Trophoblast cell (in vitro differentiated cells and primary cell): ENCODE measurements at regions not wholly inside any gene's neighbourhood (a gene's known extent, or its start where the extent isn't known, plus 50 kb on each side); places are given as distances from the start of the nearest gene placed in this dataset.
A peak's percentile ranks its signal among the peaks of the same experiment; 100 is the strongest.

ENCODE experiments used
- DNase-seq, 2 donors: peaks; one replicate each; pipeline ENCODE4 v3.0.0-alpha.2; 2016
- H2AFZ ChIP-seq: 2 replicates; pipeline ENCODE4 v1.6.1; 2013; ENCODE audit warnings: low read length, moderate library complexity, mild to moderate bottlenecking; ENCODE audit not compliant: insufficient read depth, poor library complexity
- H2AK5ac ChIP-seq: 2 replicates; pipeline ENCODE4 v1.6.1; 2013; ENCODE audit warnings: mild to moderate bottlenecking, low read length
- H2BK120ac ChIP-seq: 2 replicates; pipeline ENCODE4 v1.6.1; 2013; ENCODE audit warnings: low read length, mild to moderate bottlenecking, moderate library complexity; ENCODE audit not compliant: insufficient read depth, poor library complexity
- H2BK12ac ChIP-seq: 2 replicates; pipeline ENCODE4 v1.6.1; 2013; ENCODE audit warnings: mild to moderate bottlenecking, low read length, moderate library complexity
- H2BK5ac ChIP-seq: 2 replicates; pipeline ENCODE4 v1.6.1; 2013; ENCODE audit warnings: low read length, low read depth, moderate library complexity, mild to moderate bottlenecking; ENCODE audit not compliant: poor library complexity
- H3K14ac ChIP-seq: 2 replicates; pipeline ENCODE4 v1.6.1; 2013; ENCODE audit warnings: mild to moderate bottlenecking, low read length
- H3K18ac ChIP-seq: 2 replicates; pipeline ENCODE4 v1.6.1; 2013; ENCODE audit warnings: mild to moderate bottlenecking, low read length
- H3K23ac ChIP-seq: 2 replicates; pipeline ENCODE4 v1.6.1; 2013; ENCODE audit warnings: low read length
- H3K27ac ChIP-seq: 2 replicates; pipeline ENCODE4 v1.5.1; 2013; ENCODE audit warnings: low read depth, mild to moderate bottlenecking, inconsistent platforms, low read length, moderate library complexity
- H3K27me3 ChIP-seq: 2 replicates; pipeline ENCODE4 v1.6.1; 2013; ENCODE audit warnings: inconsistent platforms, mild to moderate bottlenecking, low read length, moderate library complexity; ENCODE audit not compliant: insufficient read depth
- H3K36me3 ChIP-seq, 2 experiments: 1 replicate in 1 of 2; 2 replicates in 1 of 2; pipeline ENCODE4 v1.6.1; 2013; ENCODE audit warnings: low read length in 2 of 2, mild to moderate bottlenecking in 2 of 2, moderate library complexity in 1 of 2; ENCODE audit not compliant: insufficient read depth in 2 of 2, control insufficient read depth in 1 of 2
- H3K4ac ChIP-seq: 2 replicates; pipeline ENCODE4 v1.6.1; 2013; ENCODE audit warnings: low read depth, mild to moderate bottlenecking, low read length, moderate library complexity
- H3K4me1 ChIP-seq, 2 experiments: 1 replicate in 1 of 2; 2 replicates in 1 of 2; pipeline ENCODE4 v1.6.1; 2013; ENCODE audit warnings: low read length in 2 of 2, mild to moderate bottlenecking in 2 of 2, moderate library complexity in 1 of 2; ENCODE audit not compliant: insufficient read depth in 2 of 2, control insufficient read depth in 1 of 2
- H3K4me2 ChIP-seq: 2 replicates; pipeline ENCODE4 v1.6.1; 2013; ENCODE audit warnings: inconsistent platforms, mild to moderate bottlenecking, low read length, moderate library complexity
- H3K4me3 ChIP-seq: 2 replicates; pipeline ENCODE4 v1.5.1; 2013; ENCODE audit warnings: mild to moderate bottlenecking, low read depth, low read length, inconsistent platforms
- H3K79me1 ChIP-seq: one replicate; pipeline ENCODE4 v1.6.1; 2013; ENCODE audit warnings: low read length
- H3K79me2 ChIP-seq: 2 replicates; pipeline ENCODE4 v1.6.1; 2013; ENCODE audit warnings: low read length, mild to moderate bottlenecking; ENCODE audit not compliant: control insufficient read depth, insufficient read depth, poor library complexity
- H3K9ac ChIP-seq: 2 replicates; pipeline ENCODE4 v1.6.1; 2013; ENCODE audit warnings: mild to moderate bottlenecking, low read length
- H3K9me3 ChIP-seq: 2 replicates; pipeline ENCODE4 v1.6.1; 2013; ENCODE audit warnings: low read depth, mild to moderate bottlenecking, control low read depth, inconsistent platforms, low read length; ENCODE audit not compliant: insufficient read depth
- H4K12ac ChIP-seq: 2 replicates; pipeline ENCODE4 v1.6.1; 2013; ENCODE audit warnings: low read depth, mild to moderate bottlenecking, low read length, moderate library complexity
- H4K8ac ChIP-seq: 2 replicates; pipeline ENCODE4 v1.6.1; 2013; ENCODE audit warnings: low read depth, mild to moderate bottlenecking, low read length, moderate library complexity
- H4K91ac ChIP-seq: one replicate; pipeline ENCODE4 v1.6.1; 2013; ENCODE audit warnings: low read depth, mild to moderate bottlenecking, low read length, moderate library complexity
- WGBS: extraction: QIAGEN DNeasy Blood & Tissue Kit; methylation state at CpG from one replicate; pipeline ENCODE4 v1.1.7; 2013; ENCODE audit warnings: missing lambda C conversion rate; ENCODE audit not compliant: insufficient read length, insufficient coverage; ENCODE audit errors: extremely low coverage; 5-methylcytosine and 5-hydroxymethylcytosine counted together

DNA sequence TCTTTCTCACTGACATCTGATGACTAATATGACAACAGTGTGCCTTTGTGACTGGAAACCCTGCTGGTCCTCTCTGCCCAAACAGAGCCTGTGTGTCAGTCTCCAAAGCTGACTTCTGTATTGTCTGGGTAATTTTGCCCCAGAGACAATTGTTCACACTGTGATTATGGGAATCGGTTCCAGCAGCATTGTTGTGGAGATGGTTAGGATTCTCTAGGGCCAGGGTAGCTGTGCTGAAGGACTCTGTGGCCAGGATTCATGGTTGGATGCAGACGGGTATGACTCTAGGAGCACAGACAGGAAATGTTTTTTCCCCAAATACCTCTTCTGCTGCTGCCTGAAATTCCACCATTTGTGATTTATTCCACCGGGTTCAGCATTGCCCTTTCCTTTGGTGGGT is 57.5 kb upstream of the ITGA11 start:
- Histone ChIP-seq H3K79me2 (no peaks in the 10 kb centered on the region), H3K23ac (no peak overlapping the region), H3K36me3 (no peaks in the 10 kb centered on the region), H3K9ac (no peak overlapping the region), H3K27ac (no peak overlapping the region), H3K9me3 (no peaks in the 10 kb centered on the region), H3K4me1 (peaks cover 4 to 8% of the 10 kb centered on the region in 2 experiments), H3K14ac (no peak overlapping the region), H2AFZ (no peak overlapping the region), H3K4me3 (no peak overlapping the region), H3K79me1 (peaks cover 3% of the 10 kb centered on the region), H3K18ac (no peak overlapping the region), H2BK12ac (no peak overlapping the region), H3K27me3 (no peaks in the 10 kb centered on the region), H2BK5ac (no peak overlapping the region), H3K4me2 (no peak overlapping the region), H2BK120ac (no peak overlapping the region), H3K4ac (no peak overlapping the region), H4K12ac (no peak overlapping the region), H2AK5ac (no peak overlapping the region), H4K91ac (no peak overlapping the region), H4K8ac (no peak overlapping the region)
- DNase-seq: no peak
- no CpG with 5 or more reads among the region's 3 CpGs for WGBS

- H2BK12ac ChIP-seq: no peak overlapping the region
- no peak overlapping the region for H2BK120ac ChIP-seq
- no peak overlapping the region for H4K12ac ChIP-seq
- H3K4me3 ChIP-seq: no peak overlapping the region
- H4K8ac ChIP-seq: no peak overlapping the region
- no peak overlapping the region for H3K18ac ChIP-seq
- H3K36me3 ChIP-seq: no peaks in the 10 kb centered on the region
- no peaks in the 10 kb centered on the region for H3K79me2 ChIP-seq
- H3K23ac ChIP-seq: no peak overlapping the region
- peak overlapping the region; percentile 51 for H2AK5ac ChIP-seq
- H3K79me1 ChIP-seq: peaks cover 3% of the 10 kb centered on the region
- H3K4me2 ChIP-seq: no peak overlapping the region
- no peak overlapping the region for H3K27ac ChIP-seq
- H3K14ac ChIP-seq: no peak overlapping the region
- no peak overlapping the region for H4K91ac ChIP-seq
- no CpG with 5 or more reads among the region's 5 CpGs for WGBS
- no peak for DNase-seq
- H2BK5ac ChIP-seq: no peak overlapping the region
- H3K9ac ChIP-seq: no peak overlapping the region
- no peaks in the 10 kb centered on the region for H3K27me3 ChIP-seq
- no peak overlapping the region for H3K4ac ChIP-seq
- H3K4me1 ChIP-seq: peaks cover 5 to 8% of the 10 kb centered on the region in 2 experiments
- H3K9me3 ChIP-seq: no peaks in the 10 kb centered on the region
- H2AFZ ChIP-seq: no peak overlapping the region
These were observed 59.6 kb upstream of the ITGA11 start for GRCh38 chr15:68491415-68492106.

GRCh38 chr15:68492855-68493254 is 60.9 kb upstream of the ITGA11 start:
- no peak overlapping the region for H4K8ac ChIP-seq
- no peaks in the 10 kb centered on the region for H3K36me3 ChIP-seq
- no peak overlapping the region for H2BK12ac ChIP-seq
- H4K91ac ChIP-seq: no peak overlapping the region
- H3K14ac ChIP-seq: no peak overlapping the region
- peaks cover 3% of the 10 kb centered on the region for H3K79me1 ChIP-seq
- no peak overlapping the region for H2AFZ ChIP-seq
- no peak overlapping the region for H3K23ac ChIP-seq
- DNase-seq: no peak
- no peak overlapping the region for H3K9ac ChIP-seq
- no peak overlapping the region for H3K4me2 ChIP-seq
- no peak overlapping the region for H3K4ac ChIP-seq
- H2BK5ac ChIP-seq: no peak overlapping the region
- H3K27me3 ChIP-seq: no peaks in the 10 kb centered on the region
- no peak overlapping the region for H4K12ac ChIP-seq
- no peak overlapping the region for H2BK120ac ChIP-seq
- H3K79me2 ChIP-seq: no peaks in the 10 kb centered on the region
- no peak overlapping the region for H2AK5ac ChIP-seq
- no peak overlapping the region for H3K4me3 ChIP-seq
- no peak overlapping the region for H3K27ac ChIP-seq
- no peak overlapping the region for H3K18ac ChIP-seq
- peaks cover 6 to 8% of the 10 kb centered on the region in 2 experiments for H3K4me1 ChIP-seq
- no peaks in the 10 kb centered on the region for H3K9me3 ChIP-seq
- WGBS: no CpG with 5 or more reads among the region's 4 CpGs

DNA sequence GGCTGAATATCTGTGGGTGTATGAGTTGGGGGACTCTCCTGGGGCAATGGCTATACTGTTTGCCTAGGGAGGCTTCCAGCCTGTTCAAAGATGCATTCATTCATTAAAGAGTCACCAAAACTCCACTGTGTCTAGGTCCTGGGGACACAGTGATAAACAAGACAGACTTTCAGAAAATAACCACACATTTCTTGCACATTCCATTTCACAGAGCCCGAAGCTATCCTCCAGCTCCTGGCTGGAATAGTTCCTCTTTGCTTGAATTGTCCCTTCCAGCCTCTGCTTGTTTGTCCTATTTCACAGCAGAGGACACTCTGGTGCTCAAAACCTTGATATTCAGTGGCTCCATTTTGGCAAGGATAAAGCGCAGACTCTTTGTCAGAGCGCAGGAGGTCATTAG is 61.7 kb upstream of the ITGA11 start:
- Histone ChIP-seq H3K4me1 (peaks cover 8 to 10% of the 10 kb centered on the region in 2 experiments), H3K9ac (no peak overlapping the region), H4K91ac (no peak overlapping the region), H3K36me3 (no peaks in the 10 kb centered on the region), H3K4me3 (no peak overlapping the region), H4K12ac (no peak overlapping the region), H2AFZ (no peak overlapping the region), H2BK5ac (peak overlapping the region; percentile 19), H3K23ac (no peak overlapping the region), H2AK5ac (no peak overlapping the region), H2BK12ac (no peak overlapping the region), H3K27me3 (no peaks in the 10 kb centered on the region), H2BK120ac (no peak overlapping the region), H3K79me1 (peaks cover 6% of the 10 kb centered on the region), H3K18ac (no peak overlapping the region), H3K4me2 (no peak overlapping the region), H3K14ac (no peak overlapping the region), H3K27ac (no peak overlapping the region), H3K9me3 (no peaks in the 10 kb centered on the region), H4K8ac (no peak overlapping the region), H3K79me2 (no peaks in the 10 kb centered on the region), H3K4ac (no peak overlapping the region)
- no peak for DNase-seq
- WGBS: no CpG with 5 or more reads among the region's 3 CpGs
